Activated CD4-positive, alpha-beta T cell treated with anti-CD3 and anti-CD28 coated beads, Interleukin-2, amount 10 ng/mL, durations not matched to agents 7 days and 5 days (primary cell): ENCODE measurements at regions not wholly inside any gene's neighbourhood (a gene's known extent, or its start where the extent isn't known, plus 50 kb on each side); places are given as distances from the start of the nearest gene placed in this dataset.

Experiments
- CTCF ChIA-PET: fragments of 350-600 bp; sonication (Branson Sonifier 250); formaldehyde crosslinking; loops from one replicate; lab custom pipeline; 2021; ENCODE audit warnings: antibody characterized with exemption; lab: Charles Lee
- POLR2A ChIA-PET: fragments of 350-600 bp; sonication (Branson Sonifier 250); formaldehyde crosslinking; loops from one replicate; lab custom pipeline; 2021; ENCODE audit warnings: antibody characterized with exemption; lab: Charles Lee
- DNase-seq: peaks from one replicate; pipeline ENCODE4 v3.0.0-alpha.2; 2020
- H3K27ac Mint-ChIP-seq: one replicate; pipeline ENCODE4 v1.8.0; 2021; ENCODE audit warnings: mild to moderate bottlenecking, moderate library complexity, mixed read lengths
- H3K27me3 Mint-ChIP-seq: one replicate; pipeline ENCODE4 v1.8.0; 2021; ENCODE audit warnings: mixed read lengths
- H3K36me3 Mint-ChIP-seq: one replicate; pipeline ENCODE4 v1.8.0; 2021; ENCODE audit warnings: low read depth, mixed read lengths
- H3K4me1 Mint-ChIP-seq: one replicate; pipeline ENCODE4 v1.8.0; 2021; ENCODE audit warnings: mixed read lengths
- H3K4me3 Mint-ChIP-seq: one replicate; pipeline ENCODE4 v1.8.0; 2021; ENCODE audit warnings: mild to moderate bottlenecking, moderate library complexity, mixed read lengths
- H3K9me3 Mint-ChIP-seq: one replicate; pipeline ENCODE4 v1.8.0; 2021; ENCODE audit warnings: mixed read lengths

- Mint-ChIP-seq H3K27ac (no peak overlapping the region), H3K9me3 (no peaks in the 10 kb centered on the region), H3K27me3 (no peaks in the 10 kb centered on the region), H3K36me3 (no peaks in the 10 kb centered on the region), H3K4me3 (no peak overlapping the region), H3K4me1 (no peaks in the 10 kb centered on the region)
- CTCF ChIA-PET, result no interaction called here
- POLR2A ChIA-PET, result no interaction called here
- DNase-seq, result no peak
These were observed 519.6 kb upstream of the SEMA6A start for GRCh38 chr5:117094114-117094815.

- no peaks in the 10 kb centered on the region for H3K36me3 Mint-ChIP-seq
- POLR2A ChIA-PET, result no interaction called here
- no peaks in the 10 kb centered on the region for H3K4me1 Mint-ChIP-seq
- CTCF ChIA-PET, result no interaction called here
- no peak overlapping the region for H3K4me3 Mint-ChIP-seq
- no peak for DNase-seq
- H3K27ac Mint-ChIP-seq, result no peak overlapping the region
- no peaks in the 10 kb centered on the region for H3K27me3 Mint-ChIP-seq
- H3K9me3 Mint-ChIP-seq, result no peaks in the 10 kb centered on the region
These were observed 519.0 kb upstream of the SEMA6A start for GRCh38 chr5:117093653-117094052.

- CTCF ChIA-PET, result no interaction called here
- Mint-ChIP-seq H3K9me3 (no peaks in the 10 kb centered on the region), H3K27me3 (no peaks in the 10 kb centered on the region), H3K4me1 (no peaks in the 10 kb centered on the region), H3K36me3 (no peaks in the 10 kb centered on the region), H3K4me3 (no peak overlapping the region), H3K27ac (no peak overlapping the region)
- no peak for DNase-seq
- POLR2A ChIA-PET, result no interaction called here
These were observed 514.4 kb upstream of the SEMA6A start for GRCh38 chr5:117089001-117089400.

- Mint-ChIP-seq H3K9me3 (no peaks in the 10 kb centered on the region), H3K27me3 (no peaks in the 10 kb centered on the region), H3K4me3 (no peak overlapping the region), H3K36me3 (no peaks in the 10 kb centered on the region), H3K27ac (no peak overlapping the region), H3K4me1 (no peaks in the 10 kb centered on the region)
- ChIA-PET CTCF (no interaction called here), POLR2A (no interaction called here)
- no peak for DNase-seq
These were observed 513.6 kb upstream of the SEMA6A start for GRCh38 chr5:117088176-117088575.

GRCh38 chr5:117084067-117084466 lies 509.4 kb upstream of the SEMA6A start:
- Mint-ChIP-seq H3K27ac (no peak overlapping the region), H3K4me1 (no peaks in the 10 kb centered on the region), H3K27me3 (no peaks in the 10 kb centered on the region), H3K9me3 (no peaks in the 10 kb centered on the region), H3K4me3 (no peak overlapping the region), H3K36me3 (no peaks in the 10 kb centered on the region)
- DNase-seq, result no peak
- CTCF ChIA-PET, result no interaction called here
- POLR2A ChIA-PET, result no interaction called here

GRCh38 chr5:117082977-117083376 lies 508.4 kb upstream of the SEMA6A start:
- no peak overlapping the region for H3K27ac Mint-ChIP-seq
- ChIA-PET POLR2A (no interaction called here), CTCF (interaction anchor here (0.6 kb wide), 1 partner anchor 215 kb away, joined by 3 read pairs; no protein-coding TSS in a partner anchor)
- no peaks in the 10 kb centered on the region for H3K4me1 Mint-ChIP-seq
- H3K27me3 Mint-ChIP-seq, result no peaks in the 10 kb centered on the region
- no peaks in the 10 kb centered on the region for H3K9me3 Mint-ChIP-seq
- H3K36me3 Mint-ChIP-seq, result no peaks in the 10 kb centered on the region
- no peak overlapping the region for H3K4me3 Mint-ChIP-seq
- DNase-seq, result no peak

GRCh38 chr5:117077142-117077541 lies 502.5 kb upstream of the SEMA6A start:
- CTCF ChIA-PET, result no interaction called here
- POLR2A ChIA-PET, result no interaction called here
- DNase-seq, result no peak
- H3K9me3 Mint-ChIP-seq, result no peaks in the 10 kb centered on the region
- no peaks in the 10 kb centered on the region for H3K36me3 Mint-ChIP-seq
- no peak overlapping the region for H3K4me3 Mint-ChIP-seq
- no peaks in the 10 kb centered on the region for H3K27me3 Mint-ChIP-seq
- H3K4me1 Mint-ChIP-seq, result no peaks in the 10 kb centered on the region
- no peak overlapping the region for H3K27ac Mint-ChIP-seq

GRCh38 chr5:117072439-117072838 lies 497.8 kb upstream of the SEMA6A start:
- no peak for DNase-seq
- POLR2A ChIA-PET, result no interaction called here
- Mint-ChIP-seq H3K4me3 (no peak overlapping the region), H3K4me1 (no peaks in the 10 kb centered on the region), H3K9me3 (peaks cover 2% of the 10 kb centered on the region), H3K27ac (no peak overlapping the region), H3K27me3 (no peaks in the 10 kb centered on the region), H3K36me3 (no peaks in the 10 kb centered on the region)
- CTCF ChIA-PET, result no interaction called here

GRCh38 chr5:117065800-117066199 lies 491.2 kb upstream of the SEMA6A start:
- no peaks in the 10 kb centered on the region for H3K9me3 Mint-ChIP-seq
- CTCF ChIA-PET, result no interaction called here
- H3K4me1 Mint-ChIP-seq, result no peaks in the 10 kb centered on the region
- POLR2A ChIA-PET, result no interaction called here
- no peaks in the 10 kb centered on the region for H3K27me3 Mint-ChIP-seq
- no peaks in the 10 kb centered on the region for H3K36me3 Mint-ChIP-seq
- DNase-seq, result no peak
- H3K4me3 Mint-ChIP-seq, result no peak overlapping the region
- no peak overlapping the region for H3K27ac Mint-ChIP-seq

GRCh38 chr5:117065161-117065560 lies 490.5 kb upstream of the SEMA6A start:
- Mint-ChIP-seq H3K4me1 (no peaks in the 10 kb centered on the region), H3K9me3 (no peaks in the 10 kb centered on the region), H3K4me3 (no peak overlapping the region), H3K36me3 (no peaks in the 10 kb centered on the region), H3K27ac (no peak overlapping the region), H3K27me3 (no peaks in the 10 kb centered on the region)
- no peak for DNase-seq
- CTCF ChIA-PET, result no interaction called here
- POLR2A ChIA-PET, result no interaction called here

- H3K27me3 Mint-ChIP-seq, result no peaks in the 10 kb centered on the region
- no peaks in the 10 kb centered on the region for H3K9me3 Mint-ChIP-seq
- H3K27ac Mint-ChIP-seq, result no peak overlapping the region
- DNase-seq, result no peak
- ChIA-PET CTCF (no interaction called here), POLR2A (no interaction called here)
- no peaks in the 10 kb centered on the region for H3K36me3 Mint-ChIP-seq
- no peak overlapping the region for H3K4me3 Mint-ChIP-seq
- H3K4me1 Mint-ChIP-seq, result no peaks in the 10 kb centered on the region
These were observed 485.5 kb upstream of the SEMA6A start for GRCh38 chr5:117060099-117060498.

GRCh38 chr5:117058740-117059139 lies 484.1 kb upstream of the SEMA6A start:
- ChIA-PET POLR2A (no interaction called here), CTCF (no interaction called here)
- no peaks in the 10 kb centered on the region for H3K9me3 Mint-ChIP-seq
- H3K36me3 Mint-ChIP-seq, result no peaks in the 10 kb centered on the region
- no peaks in the 10 kb centered on the region for H3K4me1 Mint-ChIP-seq
- H3K27ac Mint-ChIP-seq, result no peak overlapping the region
- no peak for DNase-seq
- no peak overlapping the region for H3K4me3 Mint-ChIP-seq
- H3K27me3 Mint-ChIP-seq, result no peaks in the 10 kb centered on the region

GRCh38 chr5:117055517-117055916 lies 480.9 kb upstream of the SEMA6A start:
- Mint-ChIP-seq H3K4me1 (no peaks in the 10 kb centered on the region), H3K27me3 (no peaks in the 10 kb centered on the region), H3K27ac (no peak overlapping the region), H3K9me3 (no peaks in the 10 kb centered on the region), H3K36me3 (no peaks in the 10 kb centered on the region), H3K4me3 (no peak overlapping the region)
- POLR2A ChIA-PET, result no interaction called here
- CTCF ChIA-PET, result no interaction called here
- no peak for DNase-seq

- H3K4me1 Mint-ChIP-seq, result no peaks in the 10 kb centered on the region
- no peak overlapping the region for H3K27ac Mint-ChIP-seq
- no peaks in the 10 kb centered on the region for H3K36me3 Mint-ChIP-seq
- no peaks in the 10 kb centered on the region for H3K27me3 Mint-ChIP-seq
- no peaks in the 10 kb centered on the region for H3K9me3 Mint-ChIP-seq
- ChIA-PET POLR2A (no interaction called here), CTCF (no interaction called here)
- no peak overlapping the region for H3K4me3 Mint-ChIP-seq
- no peak for DNase-seq
These were observed 480.3 kb upstream of the SEMA6A start for GRCh38 chr5:117054911-117055310.
